Smooth muscle cell (in vitro differentiated cells): ENCODE measurements at regions not wholly inside any gene's neighbourhood (a gene's known extent, or its start where the extent isn't known, plus 50 kb on each side); places are given as distances from the start of the nearest gene placed in this dataset.

Source experiments
- DNase-seq: peaks from one replicate; lab custom pipeline; 2025; ENCODE audit not compliant: unreplicated experiment; lab: John Stamatoyannopoulos, UW
- H2AFZ ChIP-seq: fragments of 200-600 bp; sonication (generic); 2 replicates; pipeline ENCODE4 v1.6.0; 2016; ENCODE audit warnings: antibody characterized with exemption, low read depth, mild to moderate bottlenecking
- H3F3A ChIP-seq: fragments of 200-600 bp; sonication (generic); 2 replicates; pipeline ENCODE4 v1.6.0; 2017; ENCODE audit warnings: antibody characterized with exemption, low read depth
- H3K27ac ChIP-seq: fragments of 200-600 bp; sonication (generic); 2 replicates; pipeline ENCODE4 v1.5.1; 2016; ENCODE audit warnings: low read depth, mild to moderate bottlenecking
- H3K27me3 ChIP-seq: fragments of 200-600 bp; sonication (generic); 2 replicates; pipeline ENCODE4 v1.6.1; 2016; ENCODE audit warnings: low read depth, mild to moderate bottlenecking
- H3K36me3 ChIP-seq: fragments of 200-600 bp; sonication (generic); 2 replicates; pipeline ENCODE4 v1.5.1; 2016; ENCODE audit warnings: low read depth
- H3K4me1 ChIP-seq: fragments of 200-600 bp; sonication (generic); 2 replicates; pipeline ENCODE4 v1.5.1; 2016; ENCODE audit warnings: low read depth
- H3K4me2 ChIP-seq: fragments of 200-600 bp; sonication (generic); 2 replicates; pipeline ENCODE4 v1.6.0; 2016; ENCODE audit warnings: mild to moderate bottlenecking
- H3K4me3 ChIP-seq: fragments of 200-600 bp; sonication (generic); 2 replicates; pipeline ENCODE4 v1.5.1; 2016; ENCODE audit warnings: mild to moderate bottlenecking
- H3K79me2 ChIP-seq: fragments of 200-600 bp; sonication (generic); 2 replicates; pipeline ENCODE4 v1.6.0; 2016; ENCODE audit warnings: low read depth, mild to moderate bottlenecking
- H3K9ac ChIP-seq: fragments of 200-600 bp; sonication (generic); 2 replicates; pipeline ENCODE4 v1.6.0; 2016; ENCODE audit warnings: low read depth
- H3K9me3 ChIP-seq: fragments of 200-600 bp; sonication (generic); replicated peaks from 2 replicates; pipeline ENCODE4 v1.5.1; 2016; ENCODE audit warnings: low read depth
- H4K20me1 ChIP-seq: fragments of 200-600 bp; sonication (generic); 2 replicates; pipeline ENCODE4 v1.6.0; 2016; ENCODE audit warnings: low read depth
- WGBS: methylation state at CpG from one replicate; pipeline ENCODE4 v1.1.7; 2016; ENCODE audit warnings: low lambda C conversion rate; 5-methylcytosine and 5-hydroxymethylcytosine counted together
- TF ChIP-seq, protein P1 (sequence below): fragments of 200-600 bp; sonication (generic); IDR thresholded peaks from 2 replicates; pipeline ENCODE4 v1.5.1; 2017; ENCODE audit warnings: borderline replicate concordance, mild to moderate bottlenecking, antibody characterized with exemption; ENCODE audit not compliant: insufficient read depth, poor library complexity, severe bottlenecking

DNA sequence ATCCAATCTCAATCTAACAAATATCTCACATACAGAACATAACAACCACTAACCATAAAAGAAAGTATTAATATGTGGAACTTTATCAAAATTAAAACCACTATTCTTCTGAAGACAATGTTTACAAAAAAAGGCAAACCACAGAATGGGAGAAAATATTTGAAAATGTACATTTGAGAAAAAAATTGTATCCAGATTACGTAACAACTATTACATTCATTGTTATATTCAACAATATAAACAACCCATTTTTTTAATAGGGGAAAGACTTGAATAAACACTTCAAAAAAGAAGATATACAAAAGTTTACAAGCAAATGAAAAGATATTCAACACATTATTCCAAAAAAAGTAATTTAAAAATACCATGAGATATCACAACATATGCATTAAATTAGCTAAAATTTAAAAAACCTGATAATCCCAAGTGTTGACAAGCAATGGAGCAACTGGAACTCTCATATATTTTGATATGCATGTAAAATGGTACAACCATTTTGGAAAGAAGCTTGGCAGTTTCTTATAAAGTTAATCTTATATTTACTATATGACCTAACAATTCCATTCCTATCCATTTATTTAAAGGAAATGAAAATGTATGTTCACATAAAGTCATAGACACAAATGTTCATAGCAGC lies 124.3 kb upstream of the CDYL start:
- Histone ChIP-seq H4K20me1 (no peaks in the 10 kb centered on the region), H3K27me3 (no peaks in the 10 kb centered on the region), H3K36me3 (no peaks in the 10 kb centered on the region), H3K9ac (no peak overlapping the region), H3K79me2 (no peaks in the 10 kb centered on the region), H3F3A (no peaks in the 10 kb centered on the region), H3K4me1 (no peaks in the 10 kb centered on the region), H3K9me3 (no peaks in the 10 kb centered on the region), H3K4me2 (no peak overlapping the region), H3K27ac (no peak overlapping the region), H2AFZ (no peak overlapping the region), H3K4me3 (no peak overlapping the region)
- no peak for DNase-seq
- TF ChIP-seq, protein P1, sequence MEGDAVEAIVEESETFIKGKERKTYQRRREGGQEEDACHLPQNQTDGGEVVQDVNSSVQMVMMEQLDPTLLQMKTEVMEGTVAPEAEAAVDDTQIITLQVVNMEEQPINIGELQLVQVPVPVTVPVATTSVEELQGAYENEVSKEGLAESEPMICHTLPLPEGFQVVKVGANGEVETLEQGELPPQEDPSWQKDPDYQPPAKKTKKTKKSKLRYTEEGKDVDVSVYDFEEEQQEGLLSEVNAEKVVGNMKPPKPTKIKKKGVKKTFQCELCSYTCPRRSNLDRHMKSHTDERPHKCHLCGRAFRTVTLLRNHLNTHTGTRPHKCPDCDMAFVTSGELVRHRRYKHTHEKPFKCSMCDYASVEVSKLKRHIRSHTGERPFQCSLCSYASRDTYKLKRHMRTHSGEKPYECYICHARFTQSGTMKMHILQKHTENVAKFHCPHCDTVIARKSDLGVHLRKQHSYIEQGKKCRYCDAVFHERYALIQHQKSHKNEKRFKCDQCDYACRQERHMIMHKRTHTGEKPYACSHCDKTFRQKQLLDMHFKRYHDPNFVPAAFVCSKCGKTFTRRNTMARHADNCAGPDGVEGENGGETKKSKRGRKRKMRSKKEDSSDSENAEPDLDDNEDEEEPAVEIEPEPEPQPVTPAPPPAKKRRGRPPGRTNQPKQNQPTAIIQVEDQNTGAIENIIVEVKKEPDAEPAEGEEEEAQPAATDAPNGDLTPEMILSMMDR: no peak
- 97% methylated on average over 1 of the region's 1 CpG for WGBS

DNA sequence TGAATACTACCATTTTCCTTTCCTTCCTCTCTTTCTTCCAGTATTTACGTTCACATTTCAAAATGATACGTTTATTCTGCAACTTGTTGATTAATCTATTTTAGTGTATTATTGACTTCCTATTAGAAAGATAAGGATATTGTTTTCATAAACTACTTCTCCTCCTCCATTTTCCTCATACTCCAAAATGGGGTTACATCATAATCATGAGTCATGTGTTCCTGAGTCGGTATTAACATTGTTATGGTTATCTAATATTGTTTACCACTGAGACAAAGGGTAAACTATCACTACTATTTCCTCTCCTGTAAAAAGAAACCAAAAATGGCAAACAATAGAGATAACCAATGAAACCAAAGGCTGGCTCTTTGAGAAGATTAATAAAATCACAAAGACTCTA lies 126.5 kb upstream of the CDYL start:
- TF ChIP-seq, protein P1: no peak
- Histone ChIP-seq H3K27me3 (no peaks in the 10 kb centered on the region), H3K9me3 (no peaks in the 10 kb centered on the region), H2AFZ (no peak overlapping the region), H3K4me3 (no peak overlapping the region), H4K20me1 (no peaks in the 10 kb centered on the region), H3F3A (no peaks in the 10 kb centered on the region), H3K4me2 (no peak overlapping the region), H3K36me3 (no peaks in the 10 kb centered on the region), H3K79me2 (no peaks in the 10 kb centered on the region), H3K4me1 (no peaks in the 10 kb centered on the region), H3K27ac (no peak overlapping the region), H3K9ac (no peak overlapping the region)
- DNase-seq: no peak
- 79% methylated on average over 3 of the region's 3 CpGs for WGBS

DNA sequence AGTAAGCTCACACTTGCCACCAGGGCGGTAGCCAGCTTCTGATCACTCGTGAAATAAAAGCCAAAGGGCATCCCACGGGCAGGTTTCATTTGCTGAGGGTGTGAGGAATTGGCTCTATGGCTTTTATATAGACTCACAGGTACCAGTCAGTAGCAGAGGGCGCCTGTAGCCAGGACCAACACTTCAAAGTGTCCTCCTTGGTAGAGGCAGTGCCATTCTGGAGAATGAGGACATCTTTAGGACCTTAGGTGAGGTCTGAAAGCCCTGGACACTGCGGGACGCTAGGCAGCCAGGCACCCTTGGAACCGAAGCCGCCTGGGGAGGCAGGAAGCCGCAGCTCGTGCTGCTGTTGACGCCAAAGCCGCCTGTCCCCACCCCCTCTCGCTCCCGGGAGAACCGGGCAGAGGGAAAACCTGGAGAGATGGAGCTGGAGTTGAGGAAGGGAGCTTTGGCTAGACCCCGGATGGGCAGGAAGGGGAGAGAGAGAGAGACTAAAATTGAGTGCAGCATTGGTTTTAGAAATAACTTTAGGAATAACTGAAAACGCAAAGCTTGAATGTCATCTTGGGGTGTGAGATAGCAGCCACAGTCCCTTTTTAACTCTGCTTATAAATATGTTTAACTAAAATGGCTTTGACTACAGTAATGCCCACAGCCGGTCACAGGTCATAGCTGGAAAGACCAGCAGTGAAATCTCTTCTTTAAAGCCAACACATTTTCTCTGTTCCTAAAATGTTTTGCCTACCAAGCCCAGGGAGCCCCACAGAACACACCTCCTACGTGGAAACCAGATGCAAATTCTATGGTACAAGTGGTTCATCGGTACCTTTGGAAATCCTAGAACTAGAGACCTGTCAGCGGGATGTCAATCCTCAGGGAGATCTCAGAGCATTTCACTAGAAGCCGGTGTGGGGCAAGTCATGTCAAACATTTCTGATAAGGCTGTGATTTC lies 128.5 kb upstream of the CDYL start:
- Histone ChIP-seq H2AFZ (peak overlapping the region; percentile 68), H3K27ac (peak overlapping the region; percentile 13), H3K36me3 (no peaks in the 10 kb centered on the region), H3F3A (no peaks in the 10 kb centered on the region), H3K9me3 (no peaks in the 10 kb centered on the region), H3K27me3 (no peaks in the 10 kb centered on the region), H3K4me3 (peak overlapping the region; percentile 47), H3K79me2 (no peaks in the 10 kb centered on the region), H3K9ac (peak overlapping the region; percentile 37), H3K4me2 (peak overlapping the region; percentile 83), H3K4me1 (no peaks in the 10 kb centered on the region), H4K20me1 (no peaks in the 10 kb centered on the region)
- TF ChIP-seq, protein P1: no peak
- WGBS: 16% methylated on average over 22 of the region's 22 CpGs
- peak; percentile 30 for DNase-seq
